AG04450 (cell line): ENCODE measurements at regions not wholly inside any gene's neighbourhood (a gene's known extent, or its start where the extent isn't known, plus 50 kb on each side); places are given as distances from the start of the nearest gene placed in this dataset.
A peak's percentile ranks its signal among the peaks of the same experiment; 100 is the strongest.

Experiments
- CTCF ChIA-PET: fragments of 300-600, 350-600 bp; formaldehyde crosslinking; extraction: SDS; loops from one replicate; lab custom pipeline; 2022; ENCODE audit warnings: antibody characterized with exemption, inconsistent platforms; lab: Charles Lee
- POLR2A ChIA-PET: fragments of 350-600 bp; formaldehyde crosslinking; extraction: SDS; loops from one replicate; lab custom pipeline; 2021; ENCODE audit warnings: antibody characterized with exemption, inconsistent platforms; lab: Yijun Ruan, JAX
- DNase-seq: peaks from one replicate; pipeline ENCODE4 v3.0.0-alpha.2; 2011; ENCODE audit warnings: low read depth, low spot score
- H3K27ac ChIP-seq: one replicate; pipeline ENCODE4 v1.5.1; 2012; ENCODE audit warnings: low read depth, low read length, control low read depth
- H3K27me3 ChIP-seq: one replicate; pipeline ENCODE4 v1.6.0; 2012; ENCODE audit warnings: low read length; ENCODE audit not compliant: control insufficient read depth, insufficient read depth
- H3K4me3 ChIP-seq: 2 replicates; pipeline ENCODE4 v1.5.1; 2011; ENCODE audit warnings: mild to moderate bottlenecking, low read depth, low read length, control low read depth
- H3K9me3 ChIP-seq: 2 replicates; pipeline ENCODE4 v1.5.1; 2012; ENCODE audit warnings: low read length; ENCODE audit not compliant: control insufficient read depth, insufficient read depth
- CTCF ChIP-seq: IDR thresholded peaks from 2 replicates; pipeline ENCODE4 v1.5.1; 2011; ENCODE audit warnings: low read depth, low read length, control low read depth, inconsistent platforms

DNA sequence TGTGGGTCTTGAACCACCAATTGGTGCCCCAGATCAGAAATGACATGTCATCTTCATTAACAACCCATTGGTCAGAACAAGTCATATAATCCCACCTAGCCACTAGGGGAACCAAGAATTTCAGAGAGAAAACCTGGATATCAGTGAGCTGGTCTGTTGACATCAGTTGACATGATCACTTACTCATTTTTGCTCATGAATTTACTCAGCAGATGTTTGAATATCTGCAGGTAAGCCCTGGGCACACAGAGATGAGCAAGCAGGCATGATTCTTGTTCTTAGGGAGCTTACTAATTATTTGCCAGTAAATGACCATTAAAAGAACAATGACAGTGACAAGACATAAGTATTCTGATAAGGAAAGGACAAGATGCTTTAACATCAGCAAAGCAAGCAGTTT lies 64.3 kb upstream of the PLCL2 start:
- H3K4me3 ChIP-seq = no peak overlapping the region
- TF ChIP-seq CTCF = no peak
- POLR2A ChIA-PET = no interaction called here
- no peak overlapping the region for H3K27ac ChIP-seq
- CTCF ChIA-PET = no interaction called here
- no peaks in the 10 kb centered on the region for H3K9me3 ChIP-seq
- DNase-seq = no peak
- H3K27me3 ChIP-seq = no peaks in the 10 kb centered on the region

DNA sequence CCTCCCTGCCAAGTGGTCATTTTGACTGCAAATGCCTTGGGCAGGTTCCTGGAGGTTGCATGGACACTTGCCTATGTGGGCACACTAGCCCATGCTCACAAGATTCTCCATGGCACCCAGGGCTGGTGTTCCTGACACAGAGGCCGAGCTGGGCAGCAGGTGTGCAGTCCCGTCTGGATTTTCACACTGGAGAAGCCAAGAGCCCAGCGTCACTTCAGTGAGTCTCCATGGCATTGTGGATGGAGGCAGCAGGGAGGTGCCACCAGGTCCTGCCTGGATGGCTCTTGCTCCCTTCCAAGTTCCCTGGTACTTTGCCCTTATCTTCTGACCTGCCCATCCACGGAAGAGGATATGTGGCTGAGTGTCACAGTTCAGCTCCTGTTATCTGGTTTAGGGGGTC lies 63.7 kb upstream of the PLCL2 start:
- no peak for DNase-seq
- ChIA-PET CTCF (no interaction called here), POLR2A (no interaction called here)
- H3K4me3 ChIP-seq = no peak overlapping the region
- TF ChIP-seq CTCF = no peak
- no peaks in the 10 kb centered on the region for H3K27me3 ChIP-seq
- no peaks in the 10 kb centered on the region for H3K9me3 ChIP-seq
- no peak overlapping the region for H3K27ac ChIP-seq

DNA sequence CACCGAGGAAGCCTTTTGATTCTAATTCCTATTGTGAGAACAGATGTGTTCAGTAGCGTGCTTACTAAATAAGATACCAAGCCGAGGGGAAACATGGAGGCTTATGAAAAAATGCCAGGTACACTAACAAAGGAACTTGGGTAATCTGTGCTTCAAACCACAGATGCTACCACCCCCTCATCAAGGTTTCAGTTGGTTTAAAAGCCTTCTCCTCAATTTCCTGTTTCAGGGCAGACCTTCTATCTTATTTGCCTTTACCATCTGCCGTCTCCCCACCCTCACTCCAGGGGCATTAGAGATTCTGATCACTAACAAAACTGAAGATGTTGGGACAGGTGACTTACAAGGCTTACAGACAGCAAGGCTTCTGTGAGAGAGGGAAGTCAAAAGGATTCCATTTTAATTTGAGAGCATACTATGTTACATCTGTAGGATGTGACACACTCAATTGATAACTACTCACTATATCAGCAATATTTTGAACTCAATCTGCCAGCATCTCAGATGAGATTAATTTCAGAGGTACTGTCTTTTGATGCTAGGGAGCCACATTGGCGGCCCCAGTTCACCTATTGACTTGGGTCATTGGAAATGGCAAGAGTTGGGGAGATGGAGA lies 60.6 kb upstream of the PLCL2 start:
- no peak for TF ChIP-seq CTCF
- POLR2A ChIA-PET = no interaction called here
- Histone ChIP-seq H3K27me3 (no peaks in the 10 kb centered on the region), H3K27ac (no peak overlapping the region), H3K4me3 (no peak overlapping the region), H3K9me3 (no peaks in the 10 kb centered on the region)
- CTCF ChIA-PET = no interaction called here
- no peak for DNase-seq

DNA sequence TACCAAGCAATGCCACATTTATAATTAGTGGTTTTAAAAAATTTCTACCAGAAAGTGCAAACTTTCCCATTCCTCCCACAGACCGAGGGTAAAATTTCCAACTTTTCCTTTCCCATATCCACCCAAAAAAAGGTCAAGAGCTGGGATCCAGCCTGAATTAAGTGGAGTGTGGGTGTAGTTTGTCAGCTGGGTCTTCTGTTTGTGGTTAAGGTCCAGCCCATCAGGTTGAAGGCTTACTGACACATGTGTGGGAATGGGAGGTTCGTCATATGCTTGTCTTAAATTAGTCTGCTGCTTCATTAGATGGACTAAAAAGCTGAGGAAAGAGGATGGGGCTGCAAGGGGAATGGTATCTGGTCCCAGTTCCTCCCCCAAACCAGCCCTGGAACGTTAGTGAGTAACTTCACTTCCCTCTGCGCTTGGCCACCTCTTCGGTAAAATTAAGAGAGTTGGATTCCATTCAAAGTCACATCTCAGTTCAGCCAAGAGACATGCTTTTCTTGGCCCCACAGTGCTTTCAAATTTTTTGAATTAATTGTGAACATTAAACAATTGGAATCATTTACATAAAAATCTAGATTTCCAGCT lies 59.0 kb upstream of the PLCL2 start:
- Histone ChIP-seq H3K4me3 (no peak overlapping the region), H3K27ac (no peak overlapping the region), H3K27me3 (no peaks in the 10 kb centered on the region), H3K9me3 (no peaks in the 10 kb centered on the region)
- DNase-seq = no peak
- TF ChIP-seq CTCF = no peak
- ChIA-PET CTCF (no interaction called here), POLR2A (no interaction called here)

- peak; percentile 23; the same call in 1 of the 2 replicates for TF ChIP-seq CTCF
- ChIA-PET POLR2A (interaction anchor here (0.6 kb wide), 1 partner anchor 1166 kb away, joined by 4 read pairs; no protein-coding TSS in a partner anchor), CTCF (interaction anchor here (0.6 to 0.7 kb wide), 3 partner anchors 19 to 458 kb away, joined by 3 to 7 read pairs (median 4); no protein-coding TSS in a partner anchor)
- no peak overlapping the region for H3K4me3 ChIP-seq
- DNase-seq = no peak
- H3K9me3 ChIP-seq = no peaks in the 10 kb centered on the region
- H3K27me3 ChIP-seq = no peaks in the 10 kb centered on the region
- no peak overlapping the region for H3K27ac ChIP-seq
These were observed 55.9 kb upstream of the PLCL2 start for GRCh38 chr3:16828815-16829214.
